Amniotic epithelial cell (primary cell): ENCODE measurements at regions not wholly inside any gene's neighbourhood (a gene's known extent, or its start where the extent isn't known, plus 50 kb on each side); places are given as distances from the start of the nearest gene placed in this dataset.
"Not testable (repeated sequence)": the region's sequence is repeated elsewhere in the genome, so short reads cannot be mapped to it uniquely, and the experiment has no call there.

Experiments
- DNase-seq: peaks from one replicate; pipeline ENCODE4 v3.0.0-alpha.2; 2010; ENCODE audit warnings: low read depth

DNA sequence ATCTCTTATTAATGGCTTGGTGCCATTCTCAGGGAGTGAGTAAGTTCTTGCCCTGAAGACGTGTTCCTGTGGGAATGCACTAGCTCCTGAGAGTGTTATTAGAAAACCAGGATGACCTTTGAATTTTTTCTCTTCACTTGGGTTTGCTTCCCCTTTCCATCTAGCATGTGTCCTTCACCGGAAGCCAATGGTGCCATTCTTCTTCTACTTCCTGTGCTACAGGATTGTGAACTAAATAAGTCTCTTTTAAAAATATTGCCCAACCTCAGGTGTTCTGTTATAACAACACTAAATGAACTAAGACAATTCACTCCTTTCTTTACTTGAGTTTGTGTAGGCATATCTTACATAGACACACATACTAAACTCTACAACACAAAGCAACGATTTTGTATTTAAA is 447.0 kb downstream of the SOX11 start:
- DNase-seq = no peak

DNA sequence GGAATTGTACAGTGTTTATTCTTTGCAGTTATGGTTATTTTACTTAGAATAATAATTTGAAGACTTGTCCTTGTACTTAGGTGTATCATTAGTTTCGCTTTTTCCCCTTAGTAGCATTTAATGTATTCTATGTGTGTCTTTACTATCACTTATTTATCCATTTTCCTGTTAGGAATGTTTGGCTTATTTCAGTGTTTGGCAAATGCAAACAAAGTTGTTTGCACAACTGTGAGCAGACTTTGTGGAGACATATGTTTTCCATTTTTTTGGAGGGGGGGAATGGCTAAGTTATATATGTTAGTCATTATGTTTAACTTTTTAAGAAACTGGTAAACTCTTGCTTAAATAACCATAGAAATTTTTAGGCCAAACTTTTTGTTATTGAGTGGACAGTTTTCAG is 447.7 kb downstream of the SOX11 start:
- no peak for DNase-seq

- no peak for DNase-seq
Observed at GRCh38 chr2:6140509-6140908, 448.3 kb downstream of the SOX11 start.

DNA sequence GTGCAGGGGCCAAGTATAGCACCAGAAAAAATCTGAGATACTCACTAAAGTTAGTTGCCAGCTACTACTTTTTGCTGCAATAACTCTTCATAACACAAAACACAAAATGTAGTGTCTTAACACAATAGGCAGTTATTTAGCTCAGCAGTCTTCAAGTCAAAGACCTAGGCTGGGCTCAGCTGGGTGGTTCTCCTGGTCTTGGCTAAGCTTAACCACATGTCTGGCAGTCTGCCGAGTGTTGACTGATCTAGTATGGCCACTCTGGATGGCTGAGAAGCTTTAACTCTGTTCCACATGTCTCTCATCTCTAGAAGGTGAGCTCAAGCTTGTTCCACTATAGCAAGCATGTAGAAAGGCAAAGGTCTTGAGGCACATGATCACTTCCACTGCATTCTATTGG is 451.6 kb downstream of the SOX11 start:
- DNase-seq = no peak

DNA sequence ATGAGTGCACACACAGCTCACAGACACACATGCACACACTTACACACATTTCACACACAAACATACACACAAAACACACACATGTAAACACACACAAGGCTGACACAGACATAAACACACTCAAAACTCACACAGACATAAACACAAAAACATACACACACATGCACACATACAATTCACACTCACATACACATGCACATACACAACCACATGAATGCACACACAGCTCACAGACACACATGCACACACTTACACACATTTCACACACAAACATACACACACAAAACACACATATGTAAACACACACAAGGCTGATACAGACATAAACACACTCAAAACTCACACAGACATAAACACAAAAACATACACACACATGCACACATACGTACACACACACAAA is 455.0 kb downstream of the SOX11 start:
- DNase-seq = not testable (repeated sequence)

GRCh38 chr2:6148882-6149281 is 456.7 kb downstream of the SOX11 start:
- no peak for DNase-seq

- no peak for DNase-seq
Observed at GRCh38 chr2:6159606-6160005, 467.4 kb downstream of the SOX11 start.

DNA sequence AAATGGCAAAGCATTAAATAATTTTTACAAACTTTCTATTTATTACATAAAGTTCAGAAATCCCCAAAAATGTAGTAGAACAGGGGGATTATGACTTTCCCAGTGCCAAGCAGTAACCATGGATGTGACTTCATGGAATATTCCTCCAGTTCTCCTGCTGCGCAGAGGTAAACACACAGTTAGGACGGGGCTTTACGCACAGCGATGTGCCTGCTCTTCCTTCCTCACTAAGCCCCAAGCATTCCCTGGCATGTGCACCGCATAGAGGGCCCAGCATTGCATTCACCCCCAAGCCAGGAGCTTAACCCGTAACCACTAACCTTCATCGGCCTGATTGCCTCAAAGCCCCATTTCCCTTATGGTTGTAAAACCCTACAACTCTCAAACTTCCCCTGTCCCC is 471.7 kb downstream of the SOX11 start:
- DNase-seq = no peak

- no peak for DNase-seq
Observed at GRCh38 chr2:6164986-6165747, 473.0 kb downstream of the SOX11 start.

DNA sequence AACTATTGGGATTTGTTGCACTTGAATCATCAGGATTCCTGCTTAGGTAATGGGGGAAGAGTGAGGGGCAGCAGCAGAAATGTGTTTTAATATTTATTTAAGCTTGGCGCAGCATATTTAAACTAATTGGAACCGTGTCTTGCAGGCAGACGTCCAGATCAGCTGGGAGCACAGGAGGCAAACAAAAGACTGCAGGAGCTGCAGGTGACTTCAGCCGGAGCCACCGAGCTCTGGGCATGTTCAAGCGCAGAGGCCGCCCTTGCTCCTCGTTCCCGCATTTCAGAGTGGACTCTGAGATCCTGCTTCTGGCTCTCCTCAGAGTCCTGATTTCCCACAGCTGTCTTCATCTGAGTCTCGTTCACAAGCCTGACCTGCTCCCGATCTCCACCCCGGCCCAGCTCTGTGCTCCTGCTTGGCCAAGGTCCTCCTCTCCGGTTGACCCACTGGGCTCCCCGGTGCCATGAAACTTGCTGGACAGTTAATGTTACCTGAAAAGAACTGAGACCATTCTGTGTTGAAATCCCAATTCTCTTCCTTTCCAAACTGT is 475.5 kb downstream of the SOX11 start:
- DNase-seq = no peak

DNA sequence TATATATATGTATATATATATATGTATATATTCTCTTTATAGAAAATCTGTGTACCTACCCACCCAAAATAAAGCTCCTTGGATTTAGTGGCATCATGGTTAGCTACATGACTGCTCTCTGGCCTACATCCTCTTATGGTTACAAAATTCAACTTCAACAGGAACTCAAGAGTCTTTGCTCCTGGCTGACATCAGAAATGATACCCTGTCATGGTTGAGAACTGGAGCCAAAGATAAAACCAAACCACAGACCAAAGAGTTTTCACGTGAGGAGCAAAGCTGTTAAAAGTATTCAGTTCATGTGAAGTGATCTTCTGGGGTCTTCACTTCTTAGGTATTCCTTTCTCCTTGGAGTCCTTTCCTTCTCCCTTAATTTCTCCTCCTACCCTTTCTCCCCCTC is 476.3 kb downstream of the SOX11 start:
- no peak for DNase-seq

- DNase-seq = no peak
Observed at GRCh38 chr2:6171294-6171693, 479.1 kb downstream of the SOX11 start.

GRCh38 chr2:6177811-6178210 is 485.6 kb downstream of the SOX11 start:
- no peak for DNase-seq

GRCh38 chr2:6181525-6181924 is 489.3 kb downstream of the SOX11 start:
- DNase-seq = peak; percentile 89

DNA sequence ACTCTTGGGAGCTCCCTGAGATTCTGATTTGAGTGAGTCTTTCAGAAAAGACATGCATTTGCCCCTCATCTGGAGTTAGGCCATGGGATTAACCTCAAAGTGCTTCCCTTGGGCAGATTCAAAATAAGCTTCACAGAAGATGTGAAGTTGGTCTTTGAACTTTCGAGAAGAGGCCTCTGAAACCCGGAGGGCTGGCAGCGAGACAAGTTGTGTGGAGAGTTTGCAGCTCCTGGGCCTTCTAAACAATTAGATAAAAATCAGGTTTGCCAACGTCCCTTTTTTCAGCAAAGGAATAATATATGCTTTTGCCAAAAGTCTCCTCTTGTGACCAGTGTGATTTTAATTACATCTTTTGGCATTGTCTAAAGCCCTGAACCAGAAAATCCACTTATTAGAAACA is 489.7 kb downstream of the SOX11 start:
- DNase-seq = peak; percentile 16

GRCh38 chr2:6183226-6183625 is 491.0 kb downstream of the SOX11 start:
- no peak for DNase-seq

- peak; percentile 65 for DNase-seq
Observed at GRCh38 chr2:6184532-6185292, 492.5 kb downstream of the SOX11 start.

- peak; percentile 93 for DNase-seq
Observed at GRCh38 chr2:6186332-6187151, 494.4 kb downstream of the SOX11 start.

GRCh38 chr2:6196449-6196848 is 504.3 kb downstream of the SOX11 start:
- no peak for DNase-seq

GRCh38 chr2:6198370-6198919 is 506.3 kb downstream of the SOX11 start:
- DNase-seq = not testable (repeated sequence)

GRCh38 chr2:6202756-6203155 is 510.6 kb downstream of the SOX11 start:
- no peak for DNase-seq
